ENCODE measurements at regions not wholly inside any gene's neighbourhood (a gene's known extent, or its start where the extent isn't known, plus 50 kb on each side); places are given as distances from the start of the nearest gene placed in this dataset.

GRCh38 chr4:186829097-186829496 is 105.4 kb upstream of the FAT1 start:
- no peak for TF ChIP-seq CTCF (IDR thresholded peaks at IDR 0.05)
- no peak for TF ChIP-seq POLR2AphosphoS5 (IDR thresholded peaks at IDR 0.05)

All from gastroesophageal sphincter (tissue), 3 donors.